ENCODE measurements at regions not wholly inside any gene's neighbourhood (a gene's known extent, or its start where the extent isn't known, plus 50 kb on each side); places are given as distances from the start of the nearest gene placed in this dataset.

DNA sequence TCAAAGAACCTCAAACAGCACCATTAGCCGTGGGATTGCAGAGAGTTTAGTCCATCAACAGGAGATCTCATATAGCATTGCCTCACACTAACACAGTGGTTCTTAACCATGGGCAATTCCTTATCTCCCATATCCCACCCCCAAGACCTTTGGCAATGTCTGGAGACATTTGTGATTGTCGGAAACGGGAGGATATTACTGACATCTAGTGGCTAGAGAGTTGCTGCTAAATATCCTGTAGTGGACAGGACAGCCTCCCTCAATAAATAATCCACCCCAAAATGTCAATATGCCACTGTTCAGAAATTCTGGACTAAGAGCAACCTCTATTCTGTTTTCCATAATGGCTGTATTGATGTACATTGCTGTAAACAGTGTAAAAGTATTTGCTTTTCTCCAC is 210.1 kb upstream of the CCN2 start:
- no CpG with 5 or more reads among the region's 3 CpGs for WGBS (ENCODE audit: insufficient coverage)
- H3K4me3 Mint-ChIP-seq: no peak overlapping the region
- intact Hi-C loops (cut with micrococcal nuclease): loop anchor here (1.0 to 2.0 kb wide), 2 partner anchors 210 to 236 kb away; partner anchors contain the start of gene CCN2
- Histone ChIP-seq H4K20me1 (ENCODE audit: control insufficient read depth, insufficient read depth, low read length, poor library complexity, severe bottlenecking) (no peaks in the 10 kb centered on the region), H3K9me3 (ENCODE audit: control extremely low read depth in 1 of 3, control insufficient read depth in 2 of 3, insufficient read depth in 1 of 3, low read length in 2 of 3) (peaks cover 0 to 2% (median 0%) of the 10 kb centered on the region in 3 donors), H3K27me3 (replicated peaks in 1 of 4; ENCODE audit: control extremely low read depth in 1 of 4, control insufficient read depth in 3 of 4, insufficient read depth in 4 of 4, low read length in 3 of 4) (no peaks in the 10 kb centered on the region), H3K4me2 (replicated peaks; ENCODE audit: low read depth, low read length, poor library complexity, severe bottlenecking) (no peak overlapping the region), H3K36me3 (replicated peaks in 1 of 2; ENCODE audit: control extremely low read depth in 1 of 2, control insufficient read depth in 1 of 2, extremely low read depth in 1 of 2, insufficient read depth in 2 of 2, low read length in 1 of 2) (peaks cover 0 to 2% of the 10 kb centered on the region in 2 experiments), H3K27ac (ENCODE audit: low read length in 2 of 2) (no peak overlapping the region), H3K79me2 (ENCODE audit: control insufficient read depth, insufficient read depth, low read length) (no peaks in the 10 kb centered on the region), H2AFZ (ENCODE audit: insufficient read depth, low read depth, low read length, poor library complexity, severe bottlenecking) (no peak overlapping the region), H3K4me3 (ENCODE audit: control extremely low read depth in 1 of 5, extremely low read depth in 1 of 5, insufficient read depth in 1 of 5, low read depth in 2 of 5, low read length in 4 of 5) (no peak overlapping the region), H3K9ac (ENCODE audit: low read length) (no peak overlapping the region), H3K4me1 (ENCODE audit: control insufficient read depth in 2 of 2, insufficient read depth in 2 of 2, low read length in 2 of 2) (peaks cover 0 to 3% of the 10 kb centered on the region in 2 donors)
- H3K4me1 Mint-ChIP-seq: peaks cover 20% of the 10 kb centered on the region
- ATAC-seq (ENCODE audit: low read depth) (no peak), DNase-seq (peak; percentile 29)
- no peaks in the 10 kb centered on the region for H3K27me3 Mint-ChIP-seq
- no peak overlapping the region for H3K27ac Mint-ChIP-seq
- ChIA-PET CTCF (interaction anchor here (0.6 to 1.6 kb wide), 6 partner anchors 9 to 246 kb away, joined by 3 to 5 read pairs (median 4); partner anchors contain the start of gene CCN2), POLR2A (no interaction called here)
- no peak for TF ChIP-seq EZH2 (IDR thresholded peaks at IDR 0.05; ENCODE audit: borderline replicate concordance, insufficient read depth, low read depth, low read length, poor library complexity, severe bottlenecking)
- TF ChIP-seq, protein P1, sequence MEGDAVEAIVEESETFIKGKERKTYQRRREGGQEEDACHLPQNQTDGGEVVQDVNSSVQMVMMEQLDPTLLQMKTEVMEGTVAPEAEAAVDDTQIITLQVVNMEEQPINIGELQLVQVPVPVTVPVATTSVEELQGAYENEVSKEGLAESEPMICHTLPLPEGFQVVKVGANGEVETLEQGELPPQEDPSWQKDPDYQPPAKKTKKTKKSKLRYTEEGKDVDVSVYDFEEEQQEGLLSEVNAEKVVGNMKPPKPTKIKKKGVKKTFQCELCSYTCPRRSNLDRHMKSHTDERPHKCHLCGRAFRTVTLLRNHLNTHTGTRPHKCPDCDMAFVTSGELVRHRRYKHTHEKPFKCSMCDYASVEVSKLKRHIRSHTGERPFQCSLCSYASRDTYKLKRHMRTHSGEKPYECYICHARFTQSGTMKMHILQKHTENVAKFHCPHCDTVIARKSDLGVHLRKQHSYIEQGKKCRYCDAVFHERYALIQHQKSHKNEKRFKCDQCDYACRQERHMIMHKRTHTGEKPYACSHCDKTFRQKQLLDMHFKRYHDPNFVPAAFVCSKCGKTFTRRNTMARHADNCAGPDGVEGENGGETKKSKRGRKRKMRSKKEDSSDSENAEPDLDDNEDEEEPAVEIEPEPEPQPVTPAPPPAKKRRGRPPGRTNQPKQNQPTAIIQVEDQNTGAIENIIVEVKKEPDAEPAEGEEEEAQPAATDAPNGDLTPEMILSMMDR (IDR thresholded peaks at IDR 0.05): peak; percentile 22
- no peaks in the 10 kb centered on the region for H3K9me3 Mint-ChIP-seq (ENCODE audit: insufficient read depth)

- ChIA-PET CTCF (no interaction called here), POLR2A (no interaction called here)
- Mint-ChIP-seq H3K4me3 (no peak overlapping the region), H3K27me3 (no peaks in the 10 kb centered on the region), H3K9me3 (ENCODE audit: insufficient read depth) (peaks cover 2% of the 10 kb centered on the region), H3K27ac (no peak overlapping the region), H3K4me1 (peaks cover 29% of the 10 kb centered on the region)
- no peaks in the 10 kb centered on the region for H3K27me3 ChIP-seq (replicated peaks in 1 of 4; ENCODE audit: control extremely low read depth in 1 of 4, control insufficient read depth in 3 of 4, insufficient read depth in 4 of 4, low read length in 3 of 4)
- peaks cover 4 to 6% of the 10 kb centered on the region in 2 donors for H3K4me1 ChIP-seq (ENCODE audit: control insufficient read depth in 2 of 2, insufficient read depth in 2 of 2, low read length in 2 of 2)
- WGBS (ENCODE audit: insufficient coverage): 71% methylated on average over 4 of the region's 9 CpGs
- no peak overlapping the region for H3K4me3 ChIP-seq (ENCODE audit: control extremely low read depth in 1 of 5, extremely low read depth in 1 of 5, insufficient read depth in 1 of 5, low read depth in 2 of 5, low read length in 4 of 5)
- no peaks in the 10 kb centered on the region for H3K79me2 ChIP-seq (ENCODE audit: control insufficient read depth, insufficient read depth, low read length)
- no peak overlapping the region for H3K27ac ChIP-seq (ENCODE audit: low read length in 2 of 2)
- H3K9ac ChIP-seq (ENCODE audit: low read length): no peak overlapping the region
- no peak overlapping the region for H2AFZ ChIP-seq (ENCODE audit: insufficient read depth, low read depth, low read length, poor library complexity, severe bottlenecking)
- no peak for DNase-seq
- no peaks in the 10 kb centered on the region for H4K20me1 ChIP-seq (ENCODE audit: control insufficient read depth, insufficient read depth, low read length, poor library complexity, severe bottlenecking)
- ATAC-seq (ENCODE audit: low read depth): no peak
- no peak for TF ChIP-seq EZH2 (IDR thresholded peaks at IDR 0.05; ENCODE audit: borderline replicate concordance, insufficient read depth, low read depth, low read length, poor library complexity, severe bottlenecking)
- TF ChIP-seq, protein P1 (IDR thresholded peaks at IDR 0.05): no peak
- intact Hi-C loops (cut with micrococcal nuclease): no loop called here
- H3K36me3 ChIP-seq (replicated peaks in 1 of 2; ENCODE audit: control extremely low read depth in 1 of 2, control insufficient read depth in 1 of 2, extremely low read depth in 1 of 2, insufficient read depth in 2 of 2, low read length in 1 of 2): no peaks in the 10 kb centered on the region
- H3K9me3 ChIP-seq (ENCODE audit: control extremely low read depth in 1 of 3, control insufficient read depth in 2 of 3, insufficient read depth in 1 of 3, low read length in 2 of 3): no peaks in the 10 kb centered on the region
- H3K4me2 ChIP-seq (replicated peaks; ENCODE audit: low read depth, low read length, poor library complexity, severe bottlenecking): no peak overlapping the region
Measured at GRCh38 chr6:132153221-132153898, 202.2 kb upstream of the CCN2 start.

All from B cell (primary cell).